B cell (primary cell): ENCODE measurements at regions not wholly inside any gene's neighbourhood (a gene's known extent, or its start where the extent isn't known, plus 50 kb on each side); places are given as distances from the start of the nearest gene placed in this dataset.

Experiments
- ATAC-seq: fragments of 200-7000 bp; cut with Tn5 transposase; one replicate; pipeline ENCODE4 v1.10.0; 2021; ENCODE audit warnings: low read depth, mild to moderate bottlenecking, moderate number of reproducible peaks, moderate library complexity
- CTCF ChIA-PET: fragments of 350-600 bp; sonication (Branson Sonifier 250); formaldehyde crosslinking; loops from one replicate; lab custom pipeline; 2021; ENCODE audit warnings: antibody characterized with exemption, inconsistent platforms; lab: Charles Lee
- POLR2A ChIA-PET: fragments of 350-600 bp; sonication (Branson Sonifier 250); formaldehyde crosslinking; loops from one replicate; lab custom pipeline; 2021; ENCODE audit warnings: antibody characterized with exemption; lab: Charles Lee
- DNase-seq: peaks from one replicate; pipeline ENCODE4 v3.0.0; 2013
- H2AFZ ChIP-seq: 2 replicates; pipeline ENCODE4 v1.6.1; 2012; ENCODE audit warnings: mild to moderate bottlenecking, low read depth, low read length; ENCODE audit not compliant: insufficient read depth, poor library complexity, severe bottlenecking
- H3K27ac ChIP-seq, 2 donors: 1 replicate in 1 of 2; 2 replicates in 1 of 2; pipeline ENCODE4 v1.5.1; 2012 to 2013; ENCODE audit warnings: low read length in 2 of 2, mild to moderate bottlenecking in 2 of 2, moderate library complexity in 1 of 2
- H3K27me3 ChIP-seq, 4 experiments: fragments of 200-600 bp in 1 of 4; sonication (generic) in 1 of 4; replicated peaks in 1 of 4; 1 replicate in 2 of 4; 2 replicates in 2 of 4; pipeline versions ENCODE4 v1.6.1 to v1.7.0; 2013 to 2016; ENCODE audit warnings: low read length in 3 of 4, mild to moderate bottlenecking in 2 of 4, mixed read lengths in 1 of 4, moderate library complexity in 1 of 4; ENCODE audit not compliant: insufficient read depth in 4 of 4, control insufficient read depth in 3 of 4; ENCODE audit errors: control extremely low read depth in 1 of 4
- H3K36me3 ChIP-seq, 2 experiments: replicated peaks in 1 of 2; 1 replicate in 1 of 2; 2 replicates in 1 of 2; pipeline versions ENCODE4 v1.6.1 to v1.7.1; 2013; ENCODE audit warnings: low read length in 1 of 2; ENCODE audit not compliant: insufficient read depth in 2 of 2, control insufficient read depth in 1 of 2; ENCODE audit errors: control extremely low read depth in 1 of 2, extremely low read depth in 1 of 2
- H3K4me1 ChIP-seq, 2 donors: fragments of 200-600 bp in 1 of 2; sonication (generic) in 1 of 2; 1 replicate in 1 of 2; 2 replicates in 1 of 2; pipeline versions ENCODE4 v1.5.1 to v1.6.1; 2013 to 2017; ENCODE audit warnings: low read length in 2 of 2; ENCODE audit not compliant: control insufficient read depth in 2 of 2, insufficient read depth in 2 of 2
- H3K4me2 ChIP-seq: replicated peaks from 2 replicates; pipeline ENCODE3; 2012; ENCODE audit warnings: mild to moderate bottlenecking, low read depth, low read length; ENCODE audit not compliant: poor library complexity, severe bottlenecking
- H3K4me3 ChIP-seq, 5 experiments: fragments of 200-600 bp in 1 of 5; sonication (generic) in 1 of 5; 1 replicate in 3 of 5; 2 replicates in 2 of 5; pipeline versions ENCODE4 v1.5.1 to v1.7.0; 2011 to 2016; ENCODE audit warnings: low read length in 4 of 5, mild to moderate bottlenecking in 4 of 5, low read depth in 2 of 5, control low read depth in 1 of 5, moderate library complexity in 1 of 5; ENCODE audit not compliant: insufficient read depth in 1 of 5; ENCODE audit errors: control extremely low read depth in 1 of 5, extremely low read depth in 1 of 5
- H3K79me2 ChIP-seq: fragments of 200-600 bp; sonication (generic); one replicate; pipeline ENCODE4 v1.6.0; 2016; ENCODE audit warnings: low read length; ENCODE audit not compliant: control insufficient read depth, insufficient read depth
- H3K9ac ChIP-seq: fragments of 200-600 bp; sonication (generic); 2 replicates; pipeline ENCODE4 v1.6.1; 2017; ENCODE audit warnings: mild to moderate bottlenecking, low read length, moderate library complexity
- H3K9me3 ChIP-seq, 3 donors: one replicate each; pipeline versions ENCODE4 v1.6.1 to v1.7.1; 2013; ENCODE audit warnings: low read length in 2 of 3; ENCODE audit not compliant: control insufficient read depth in 2 of 3, insufficient read depth in 1 of 3; ENCODE audit errors: control extremely low read depth in 1 of 3
- H4K20me1 ChIP-seq: 2 replicates; pipeline ENCODE4 v1.6.0; 2012; ENCODE audit warnings: mild to moderate bottlenecking, low read length; ENCODE audit not compliant: insufficient read depth, control insufficient read depth, poor library complexity, severe bottlenecking
- H3K27ac Mint-ChIP-seq: one replicate; pipeline ENCODE4 v1.8.0; 2021; ENCODE audit warnings: mixed read lengths
- H3K27me3 Mint-ChIP-seq: one replicate; pipeline ENCODE4 v1.8.0; 2021; ENCODE audit warnings: mixed read lengths
- H3K4me1 Mint-ChIP-seq: one replicate; pipeline ENCODE4 v1.8.0; 2021; ENCODE audit warnings: mixed read lengths
- H3K4me3 Mint-ChIP-seq: one replicate; pipeline ENCODE4 v1.8.0; 2021; ENCODE audit warnings: mixed read lengths
- H3K9me3 Mint-ChIP-seq: one replicate; pipeline ENCODE4 v1.8.0; 2022; ENCODE audit warnings: mixed read lengths; ENCODE audit not compliant: insufficient read depth
- CTCF ChIP-seq: fragments of 200-600 bp; IDR thresholded peaks from one replicate; pipeline ENCODE4 v1.8.0; 2022; ENCODE audit warnings: antibody characterized with exemption, mild to moderate bottlenecking
- EZH2 ChIP-seq: IDR thresholded peaks from 2 replicates; pipeline ENCODE4 v1.6.1; 2012; ENCODE audit warnings: borderline replicate concordance, low read depth, mild to moderate bottlenecking, moderate library complexity, low read length; ENCODE audit not compliant: insufficient read depth, poor library complexity, severe bottlenecking
- WGBS: methylation state at CpG from one replicate; pipeline ENCODE4 v1.1.5; 2013; ENCODE audit warnings: missing lambda C conversion rate; ENCODE audit not compliant: insufficient coverage; 5-methylcytosine and 5-hydroxymethylcytosine counted together
- intact Hi-C: fragments of 100-400 bp; cut with micrococcal nuclease; formaldehyde crosslinking; loops from one replicate; pipeline ENCODE4 v1.10.0; 2022

- H3K4me3 ChIP-seq = no peak overlapping the region
- no peak overlapping the region for H3K9ac ChIP-seq
- no peak overlapping the region for H3K4me2 ChIP-seq
- ChIA-PET CTCF (no interaction called here), POLR2A (no interaction called here)
- Mint-ChIP-seq H3K4me3 (no peak overlapping the region), H3K27ac (no peak overlapping the region), H3K4me1 (peaks cover 16% of the 10 kb centered on the region), H3K9me3 (peaks cover 2% of the 10 kb centered on the region), H3K27me3 (no peaks in the 10 kb centered on the region)
- DNase-seq (no peak), ATAC-seq (no peak)
- no peaks in the 10 kb centered on the region for H3K27me3 ChIP-seq
- no peak overlapping the region for H2AFZ ChIP-seq
- H4K20me1 ChIP-seq = no peaks in the 10 kb centered on the region
- H3K79me2 ChIP-seq = no peaks in the 10 kb centered on the region
- peaks cover 0 to 3% of the 10 kb centered on the region in 2 donors for H3K4me1 ChIP-seq
- no peaks in the 10 kb centered on the region for H3K36me3 ChIP-seq
- WGBS = 86% methylated on average over 4 of the region's 6 CpGs
- intact Hi-C loops = no loop called here
- TF ChIP-seq CTCF = no peak
- no peak for TF ChIP-seq EZH2
- no peak overlapping the region for H3K27ac ChIP-seq
- H3K9me3 ChIP-seq = no peaks in the 10 kb centered on the region
These were observed 262.7 kb downstream of the CHL1 start for GRCh38 chr3:459311-459670.

- no peaks in the 10 kb centered on the region for H3K27me3 ChIP-seq
- TF ChIP-seq CTCF = no peak
- no peak for TF ChIP-seq EZH2
- no peaks in the 10 kb centered on the region for H4K20me1 ChIP-seq
- H3K9me3 ChIP-seq = no peaks in the 10 kb centered on the region
- H3K9ac ChIP-seq = no peak overlapping the region
- H3K27ac Mint-ChIP-seq = no peak overlapping the region
- peaks cover 16% of the 10 kb centered on the region for H3K4me1 Mint-ChIP-seq
- H3K27me3 Mint-ChIP-seq = no peaks in the 10 kb centered on the region
- ATAC-seq = no peak
- H3K36me3 ChIP-seq = no peaks in the 10 kb centered on the region
- H3K4me3 ChIP-seq = no peak overlapping the region
- no peak overlapping the region for H2AFZ ChIP-seq
- no peak overlapping the region for H3K27ac ChIP-seq
- intact Hi-C loops = no loop called here
- no peak for DNase-seq
- peaks cover 0 to 3% of the 10 kb centered on the region in 2 donors for H3K4me1 ChIP-seq
- POLR2A ChIA-PET = no interaction called here
- no peak overlapping the region for H3K4me3 Mint-ChIP-seq
- peaks cover 2% of the 10 kb centered on the region for H3K9me3 Mint-ChIP-seq
- no CpG with 5 or more reads among the region's 2 CpGs for WGBS
- H3K4me2 ChIP-seq = no peak overlapping the region
- CTCF ChIA-PET = no interaction called here
- no peaks in the 10 kb centered on the region for H3K79me2 ChIP-seq
These were observed 264.4 kb downstream of the CHL1 start for GRCh38 chr3:461006-461405.
